Panc1 (cell line): ENCODE measurements at regions not wholly inside any gene's neighbourhood (a gene's known extent, or its start where the extent isn't known, plus 50 kb on each side); places are given as distances from the start of the nearest gene placed in this dataset.

Experiments used
- ATAC-seq: fragments of 200-7000 bp; cut with Tn5 transposase; 2 replicates; pipeline ENCODE4 v1.9.1; 2020; ENCODE audit warnings: mild to moderate bottlenecking, moderate library complexity
- BruUV-seq: library from RNA; stranded (reverse); fragments of 400-500 nt; replicated peaks from 2 replicates; lab custom pipeline; 2021; lab: Mats Ljungman, UMichigan
- CTCF ChIA-PET: fragments of 300-600 bp; sonication (Branson Sonifier 250); formaldehyde crosslinking; loops from one replicate; lab custom pipeline; 2022; ENCODE audit warnings: antibody characterized with exemption; lab: Charles Lee
- POLR2A ChIA-PET: fragments of 300-600 bp; sonication (Branson Sonifier 250); formaldehyde crosslinking; loops from one replicate; lab custom pipeline; 2022; ENCODE audit warnings: antibody characterized with exemption; lab: Charles Lee
- DNase-seq: peaks from one replicate; pipeline ENCODE4 v3.0.0-alpha.2; 2010; ENCODE audit warnings: low read depth, low spot score
- H3K27ac ChIP-seq: 2 replicates; pipeline ENCODE4 v1.5.1; 2011; ENCODE audit warnings: mild to moderate bottlenecking, low read length, inconsistent platforms
- H3K27me3 ChIP-seq: fragments of 200-500 bp; sonication (Bioruptor generic); 2 replicates; pipeline ENCODE4 v1.6.0; 2014; ENCODE audit warnings: low read length, inconsistent platforms; ENCODE audit not compliant: control insufficient read depth, insufficient read depth
- H3K36me3 ChIP-seq: fragments of 200-500 bp; sonication (Bioruptor generic); 2 replicates; pipeline ENCODE4 v1.5.1; 2014; ENCODE audit warnings: inconsistent platforms, mild to moderate bottlenecking, low read length, moderate library complexity; ENCODE audit not compliant: control insufficient read depth, insufficient read depth
- H3K4me1 ChIP-seq: 2 replicates; pipeline ENCODE4 v1.5.1; 2011; ENCODE audit warnings: inconsistent platforms, mild to moderate bottlenecking, low read length, moderate library complexity; ENCODE audit not compliant: control insufficient read depth, insufficient read depth
- H3K4me3 ChIP-seq, 2 experiments: 2 replicates each; pipeline ENCODE4 v1.5.1; 2011 to 2012; ENCODE audit warnings: low read depth in 2 of 2, low read length in 2 of 2, mild to moderate bottlenecking in 2 of 2, inconsistent platforms in 1 of 2, moderate library complexity in 1 of 2
- H3K9me3 ChIP-seq: fragments of 200-500 bp; sonication (Bioruptor generic); 2 replicates; pipeline ENCODE4 v1.5.1; 2014; ENCODE audit warnings: low read depth, mild to moderate bottlenecking, inconsistent platforms, low read length, moderate library complexity; ENCODE audit not compliant: control insufficient read depth, insufficient read depth
- CTCF ChIP-seq: fragments of 450-650 bp; IDR thresholded peaks from 2 replicates; pipeline ENCODE4 v1.5.1; 2017; ENCODE audit warnings: mild to moderate bottlenecking
- POLR2AphosphoS5 ChIP-seq: IDR thresholded peaks from 2 replicates; pipeline ENCODE4 v1.6.1; 2012; ENCODE audit warnings: mild to moderate bottlenecking, low read depth, low read length, moderate library complexity
- REST ChIP-seq, 2 experiments: IDR thresholded peaks; 2 replicates each; pipeline ENCODE4 v1.6.1; 2011 to 2012; ENCODE audit warnings: low read depth in 2 of 2, control low read depth in 1 of 2, low read length in 1 of 2, mild to moderate bottlenecking in 1 of 2, moderate library complexity in 1 of 2; ENCODE audit not compliant: insufficient read depth in 1 of 2
- SIN3A ChIP-seq: IDR thresholded peaks from 2 replicates; pipeline ENCODE4 v1.6.1; 2012; ENCODE audit warnings: low read depth, mild to moderate bottlenecking, low read length, moderate library complexity, borderline replicate concordance; ENCODE audit not compliant: insufficient read depth
- TCF7L2 ChIP-seq: IDR thresholded peaks from 2 replicates; pipeline ENCODE4 v1.6.1; 2011; ENCODE audit warnings: mild to moderate bottlenecking, low read depth, low read length, inconsistent platforms
- in situ Hi-C: cut with HindIII; loops from 2 replicates; pipeline ENCODE4 v1.10.0; 2016; ENCODE audit warnings: low sequenced_read_pairs, low pct_unique_long_range_greater_than_20kb
- intact Hi-C: fragments of 100-400 bp; cut with micrococcal nuclease; formaldehyde crosslinking; loops from one replicate; pipeline ENCODE4 v1.10.0; 2022; ENCODE audit not compliant: unreplicated experiment

GRCh38 chr4:13164783-13165331 lies 319.3 kb downstream of the RAB28 start:
- Histone ChIP-seq H3K4me3 (no peak overlapping the region), H3K27ac (no peak overlapping the region), H3K36me3 (no peaks in the 10 kb centered on the region), H3K27me3 (no peaks in the 10 kb centered on the region), H3K4me1 (no peaks in the 10 kb centered on the region), H3K9me3 (no peaks in the 10 kb centered on the region)
- TF ChIP-seq CTCF (no peak), REST (IDR thresholded peaks at IDR 0.05; ENCODE audit: insufficient read depth in 1 of 2, low read depth in 2 of 2, low read length in 1 of 2) (no peak), TCF7L2 (no peak), POLR2AphosphoS5 (no peak), SIN3A (no peak)
- DNase-seq (no peak), ATAC-seq (no peak)
- intact Hi-C loops (no loop called here), in situ Hi-C loops (no loop called here)
- BruUV-seq: no TSS peak
- POLR2A ChIA-PET: no interaction called here
- CTCF ChIA-PET: no interaction called here

GRCh38 chr4:13162886-13163285 lies 321.3 kb downstream of the RAB28 start:
- DNase-seq (no peak), ATAC-seq (no peak)
- Histone ChIP-seq H3K27ac (no peak overlapping the region), H3K36me3 (no peaks in the 10 kb centered on the region), H3K27me3 (no peaks in the 10 kb centered on the region), H3K9me3 (no peaks in the 10 kb centered on the region), H3K4me3 (no peak overlapping the region), H3K4me1 (no peaks in the 10 kb centered on the region)
- in situ Hi-C loops: no loop called here
- no TSS peak for BruUV-seq
- ChIA-PET CTCF (no interaction called here), POLR2A (no interaction called here)
- TF ChIP-seq REST (IDR thresholded peaks at IDR 0.05; ENCODE audit: insufficient read depth in 1 of 2, low read depth in 2 of 2, low read length in 1 of 2) (no peak), TCF7L2 (no peak), POLR2AphosphoS5 (no peak), SIN3A (no peak), CTCF (no peak)
- intact Hi-C loops: no loop called here
